ENCODE measurements at regions not wholly inside any gene's neighbourhood (a gene's known extent, or its start where the extent isn't known, plus 50 kb on each side); places are given as distances from the start of the nearest gene placed in this dataset.
"Not testable (repeated sequence)": the region's sequence is repeated elsewhere in the genome, so short reads cannot be mapped to it uniquely, and the experiment has no call there.

DNA sequence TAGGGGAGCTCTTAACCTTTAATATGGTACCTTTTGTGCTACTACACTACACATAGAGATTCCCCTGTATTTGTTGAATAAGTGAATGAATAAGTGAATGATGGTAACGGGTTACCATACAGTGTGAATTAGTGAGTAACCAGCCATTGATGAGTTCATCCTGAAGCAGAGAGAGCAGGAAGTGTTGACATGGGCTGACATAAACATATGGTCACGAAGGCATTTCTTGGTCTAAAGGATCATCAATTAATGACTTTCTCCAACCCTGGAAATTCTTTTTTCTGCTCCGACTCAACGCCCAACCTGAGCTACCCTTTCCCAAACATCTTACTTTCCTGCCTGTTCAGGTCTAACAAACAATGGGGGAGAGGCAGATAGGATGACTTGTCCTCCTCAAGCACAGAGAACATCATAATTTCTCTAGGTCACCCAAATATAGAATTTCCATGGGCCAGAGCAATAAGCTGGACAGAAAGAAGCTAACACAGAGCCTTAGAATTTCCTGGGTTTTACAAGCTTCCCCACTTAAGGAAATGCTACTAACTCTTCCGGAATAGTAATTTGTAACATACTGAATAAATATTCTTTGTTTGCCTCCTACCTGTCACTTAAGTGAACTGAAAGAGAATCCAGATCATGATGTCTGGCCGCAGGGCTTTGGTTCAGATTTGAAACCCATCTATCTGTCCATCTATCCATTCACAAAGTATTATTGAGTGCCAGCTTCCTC lies 114.7 kb upstream of the NGF start:
- DNase-seq, result no peak

DNA sequence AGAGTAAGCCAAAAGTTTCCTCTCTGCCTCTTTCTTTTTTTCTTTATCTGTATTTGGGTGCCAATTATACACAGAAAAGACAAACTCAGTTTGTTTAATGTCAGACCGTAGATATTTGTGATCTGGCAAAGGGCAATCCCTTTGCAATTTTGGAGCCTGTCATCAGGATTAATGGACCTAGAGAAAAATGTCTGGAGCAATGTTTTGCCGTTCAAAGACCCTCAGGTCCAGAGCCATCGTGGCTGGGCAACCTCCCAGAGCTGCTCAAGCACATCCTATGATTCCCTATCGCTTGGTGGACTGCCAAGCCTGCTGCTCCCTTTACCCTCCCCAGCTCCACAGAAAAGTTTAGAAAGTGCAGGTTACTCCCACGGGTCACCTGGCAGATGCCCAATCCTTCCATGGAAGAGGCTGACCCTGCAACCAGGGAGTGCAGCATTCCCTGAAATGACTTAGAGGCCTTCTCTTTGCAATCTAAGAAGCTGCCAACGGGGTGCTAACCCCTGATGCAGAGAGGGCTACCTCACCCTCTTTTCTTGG lies 112.5 kb upstream of the NGF start:
- no peak for DNase-seq

DNA sequence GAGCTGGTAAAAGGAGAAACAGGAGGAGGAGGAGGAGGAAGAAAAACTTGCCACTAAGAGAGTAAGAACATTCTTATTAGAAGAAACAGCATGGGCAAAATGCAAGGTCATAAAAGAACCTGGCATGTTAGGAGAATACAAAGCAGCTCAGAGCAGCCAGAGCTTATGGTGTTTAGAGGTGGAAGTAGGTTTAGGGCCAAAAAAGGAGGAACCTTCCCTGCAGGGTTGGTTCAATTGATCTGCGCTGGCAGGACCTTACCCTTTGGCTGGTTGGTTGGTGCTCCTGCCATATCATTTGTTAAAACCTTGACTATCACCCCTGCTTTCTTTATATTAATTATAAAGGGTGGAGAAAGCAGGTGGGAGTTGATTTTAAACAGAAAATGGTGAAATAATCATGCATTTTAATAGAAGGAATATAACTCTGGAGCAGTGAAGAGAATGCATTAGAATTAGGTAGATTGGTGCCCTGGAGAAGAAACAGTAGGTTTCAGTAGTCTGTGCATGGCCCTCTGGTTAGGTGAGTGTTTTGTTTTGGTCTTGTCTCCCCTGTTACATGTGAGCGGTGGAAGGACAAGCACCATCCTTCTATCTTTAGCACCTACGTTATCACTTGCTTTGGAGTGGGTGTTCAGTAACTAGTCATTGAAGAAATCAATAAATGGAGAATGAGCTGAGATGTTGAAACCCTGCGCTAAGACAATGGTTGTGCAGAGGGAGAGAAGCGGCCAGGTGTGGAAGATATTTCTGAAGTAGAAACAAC lies 110.4 kb upstream of the NGF start:
- DNase-seq, result no peak

DNA sequence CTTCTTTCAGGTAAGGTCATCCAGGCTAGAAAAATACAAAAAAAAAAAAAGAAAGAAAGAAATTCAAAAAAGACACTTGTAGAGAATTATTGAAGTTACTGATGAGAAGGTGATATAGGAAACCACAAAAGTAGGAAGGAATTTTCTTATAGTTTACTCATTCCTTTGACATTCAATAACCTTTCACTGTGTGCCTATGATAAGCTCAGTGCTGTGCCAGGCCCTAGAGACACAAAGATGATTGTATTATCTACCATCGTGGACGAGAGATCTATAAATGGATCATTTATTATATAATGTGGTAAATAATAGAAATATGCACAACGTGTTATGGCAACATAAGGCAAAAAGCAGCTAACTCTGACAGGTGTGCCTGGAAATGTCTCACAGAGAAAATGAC lies 109.6 kb upstream of the NGF start:
- no peak for DNase-seq

DNA sequence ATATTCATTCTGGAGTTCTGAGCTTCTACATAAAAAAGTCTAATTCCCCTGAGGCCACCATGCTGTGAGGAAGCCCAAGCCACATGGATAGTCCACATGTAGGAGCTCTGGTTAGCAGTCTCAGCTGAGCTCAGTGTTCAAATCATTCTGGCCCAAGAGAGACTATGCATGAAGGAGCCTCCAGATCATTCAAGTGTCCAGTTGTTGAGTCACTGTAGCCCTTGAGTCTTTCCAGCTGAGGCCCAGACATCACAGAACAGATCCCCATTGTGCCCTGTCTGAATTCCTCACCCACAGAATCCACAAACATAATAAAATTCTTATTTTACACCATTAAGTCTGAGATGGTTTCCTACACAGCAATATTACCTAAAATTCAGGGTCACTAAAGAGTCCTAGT lies 107.0 kb upstream of the NGF start:
- no peak for DNase-seq

DNA sequence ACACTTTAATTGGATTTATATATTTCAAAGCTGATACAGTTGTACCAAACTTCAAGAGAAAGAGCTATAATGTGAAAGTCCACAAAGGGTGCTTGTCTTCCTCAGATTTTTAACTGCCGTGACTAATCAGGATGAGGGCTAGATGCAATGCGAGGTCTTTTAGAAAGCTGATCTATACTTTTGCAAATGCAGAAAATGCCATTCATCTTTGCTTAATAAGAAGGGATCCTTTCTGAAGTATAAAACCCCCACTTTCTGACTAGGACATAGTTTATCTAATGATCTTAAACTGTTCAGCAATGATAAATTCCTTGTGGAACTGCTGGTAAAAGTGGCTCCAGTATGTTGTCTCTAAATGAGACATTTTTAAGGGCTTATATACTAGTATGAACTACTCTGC lies 102.7 kb upstream of the NGF start:
- DNase-seq, result no peak

DNA sequence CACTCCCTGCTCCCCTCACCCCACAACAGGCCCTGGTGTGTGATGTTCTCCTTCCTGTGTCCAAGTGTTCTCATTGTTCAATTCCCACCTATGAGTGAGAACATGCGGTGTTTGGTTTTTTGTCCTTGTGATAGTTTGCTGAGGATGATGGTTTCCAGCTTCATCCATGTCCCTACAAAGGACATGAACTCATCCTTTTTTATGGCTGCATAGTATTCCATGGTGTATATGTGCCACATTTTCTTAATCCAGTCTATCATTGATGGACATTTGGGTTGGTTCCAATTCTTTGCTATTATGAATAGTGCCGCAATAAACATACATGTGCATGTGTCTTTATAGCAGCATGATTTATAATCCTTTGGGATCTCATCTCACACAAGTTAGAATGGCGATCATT lies 101.5 kb upstream of the NGF start:
- not testable (repeated sequence) for DNase-seq

DNA sequence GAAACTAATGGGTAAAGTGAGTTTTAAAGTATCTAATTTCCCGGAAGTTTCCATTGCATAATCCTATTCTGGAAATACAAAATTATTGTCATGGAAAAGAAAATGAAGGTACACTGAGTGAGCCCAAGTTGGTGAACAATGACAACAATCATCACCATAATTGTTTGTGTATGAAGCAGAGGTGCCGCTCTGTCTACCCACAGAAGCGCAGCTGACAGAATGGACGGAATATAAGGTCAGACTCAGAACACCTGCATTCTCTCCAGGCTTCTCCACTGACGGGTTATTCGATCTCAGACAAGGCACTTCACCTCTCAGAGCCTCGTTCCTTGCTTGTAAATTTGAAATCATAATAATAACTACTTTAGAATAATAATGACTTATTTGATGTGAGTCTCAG lies 99.1 kb upstream of the NGF start:
- no peak for DNase-seq

DNA sequence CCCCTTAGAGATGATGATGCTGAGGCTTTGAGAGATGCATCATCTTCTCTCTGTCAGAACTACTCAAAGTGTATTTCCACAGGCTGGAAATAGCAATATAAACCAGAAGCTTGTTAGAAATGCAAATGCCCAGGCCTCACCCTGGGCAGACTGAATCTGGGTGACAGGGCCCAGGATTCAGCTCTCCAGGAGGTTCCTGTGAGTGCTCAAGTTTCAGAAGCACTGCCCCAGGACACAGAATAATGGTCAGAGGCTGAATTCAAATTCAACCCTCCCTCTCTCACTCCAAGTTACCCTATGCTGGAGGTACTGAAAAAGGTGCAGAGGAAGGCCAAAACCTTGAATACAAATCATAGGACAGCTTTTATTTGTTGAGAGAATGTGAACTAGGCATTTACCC lies 98.5 kb upstream of the NGF start:
- DNase-seq, result no peak

DNA sequence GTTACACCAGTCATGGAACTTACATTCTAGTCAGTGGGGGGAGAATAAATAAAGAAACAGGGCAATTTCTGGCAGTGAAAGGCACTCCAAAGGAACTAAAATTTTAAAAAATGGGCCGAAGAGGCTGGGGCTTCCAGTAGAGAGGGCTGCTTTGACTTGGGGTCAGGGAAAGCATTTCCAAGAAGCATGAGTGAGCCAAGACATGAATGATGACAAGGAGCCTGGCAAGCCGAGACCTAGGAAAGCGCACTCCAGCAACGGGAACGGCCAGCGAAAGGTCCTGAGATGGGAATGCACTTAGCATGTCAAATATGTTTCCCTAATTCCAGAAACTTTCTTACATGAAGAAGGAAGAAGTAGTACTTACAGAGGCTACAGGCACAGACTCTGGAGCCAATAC lies 95.4 kb upstream of the NGF start:
- DNase-seq, result no peak

DNA sequence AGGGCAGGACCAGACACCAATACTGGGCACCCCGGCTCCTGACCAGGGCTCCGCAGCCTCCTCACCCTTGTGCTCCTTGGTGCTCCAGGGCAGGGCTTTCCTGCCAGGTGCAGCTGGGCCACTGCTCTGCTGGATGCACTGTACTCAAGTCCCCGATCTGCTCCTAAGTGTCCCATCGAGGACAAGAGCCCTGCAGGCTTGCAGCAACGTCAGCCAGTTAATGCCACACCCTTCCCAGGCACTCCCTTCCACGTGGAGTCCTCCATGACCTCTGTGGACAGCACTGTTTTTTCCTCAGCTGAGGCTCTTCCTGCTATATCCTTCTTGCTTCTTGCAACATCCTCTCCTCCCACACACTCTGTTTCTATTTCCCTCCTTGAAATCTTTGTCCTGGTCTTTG lies 94.0 kb upstream of the NGF start:
- no peak for DNase-seq

DNA sequence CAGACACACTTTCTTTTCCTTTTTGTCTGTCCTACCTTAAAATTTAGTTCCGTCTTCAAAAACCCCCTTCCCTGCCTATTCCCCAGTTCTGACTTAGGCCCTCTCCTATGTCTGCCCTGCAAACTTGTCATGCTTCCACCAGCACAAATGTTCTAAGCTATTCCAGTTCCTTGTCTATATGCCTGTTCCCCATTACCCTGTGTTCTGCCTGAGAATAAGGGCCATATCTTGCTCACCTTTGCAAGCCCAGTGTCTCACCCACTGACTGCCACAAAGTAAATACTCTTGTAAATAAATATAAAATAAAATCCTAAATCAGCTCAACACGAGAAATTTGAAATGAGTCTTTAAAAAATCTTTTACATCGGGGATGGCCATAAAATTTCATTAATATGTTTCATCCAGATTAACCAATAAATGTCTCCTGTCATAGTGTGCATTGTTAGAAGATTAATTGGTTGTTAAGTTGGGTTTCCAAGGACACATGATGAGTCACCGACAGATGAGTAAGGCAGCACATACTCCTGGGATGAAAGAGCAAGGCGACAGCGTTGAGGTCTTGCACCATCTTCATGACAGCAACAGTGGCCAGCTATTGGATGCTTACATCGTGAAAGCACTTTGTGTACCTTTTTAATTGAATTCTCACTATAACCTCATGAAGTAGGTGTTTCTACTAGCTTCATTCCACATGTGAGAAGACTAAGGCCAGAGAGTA lies 92.6 kb upstream of the NGF start:
- no peak for DNase-seq

DNA sequence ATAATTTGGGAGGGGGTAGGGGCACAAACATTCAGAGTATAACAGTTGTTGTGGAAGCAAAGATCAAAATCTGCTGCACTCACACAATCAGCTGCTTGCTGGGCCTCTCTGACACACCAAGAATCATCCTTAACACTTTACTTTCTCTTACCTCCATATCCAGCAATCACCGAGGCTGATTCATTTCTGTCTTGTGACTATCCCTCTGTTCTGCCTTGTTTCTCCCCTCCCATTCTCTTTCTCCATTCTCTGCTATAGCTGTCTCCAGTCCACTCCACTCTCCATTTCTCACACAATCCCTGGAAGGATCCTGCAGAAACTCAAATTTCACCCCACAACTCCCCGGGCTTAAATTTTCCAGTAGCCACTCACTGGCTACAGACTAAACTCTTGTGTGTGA lies 91.8 kb upstream of the NGF start:
- DNase-seq, result no peak

DNA sequence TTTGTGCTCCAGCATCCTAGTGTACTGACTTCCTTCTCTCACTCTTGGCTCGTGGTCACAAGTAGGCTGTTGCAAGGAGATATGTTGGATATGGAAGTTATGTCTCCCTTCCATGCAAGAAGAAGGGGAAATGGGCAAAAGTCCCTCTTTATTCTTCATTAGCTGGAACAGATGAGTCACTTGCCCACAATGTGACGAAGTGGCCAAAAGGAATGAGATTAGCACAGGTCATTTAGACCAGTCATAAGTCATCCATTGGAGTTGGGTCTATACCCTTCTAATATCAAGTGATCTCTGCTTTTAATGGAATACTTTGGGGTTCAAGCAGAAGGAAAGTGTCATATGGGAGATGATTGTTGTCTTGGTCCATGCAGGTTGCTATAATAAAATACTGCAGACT lies 91.2 kb upstream of the NGF start:
- no peak for DNase-seq

DNA sequence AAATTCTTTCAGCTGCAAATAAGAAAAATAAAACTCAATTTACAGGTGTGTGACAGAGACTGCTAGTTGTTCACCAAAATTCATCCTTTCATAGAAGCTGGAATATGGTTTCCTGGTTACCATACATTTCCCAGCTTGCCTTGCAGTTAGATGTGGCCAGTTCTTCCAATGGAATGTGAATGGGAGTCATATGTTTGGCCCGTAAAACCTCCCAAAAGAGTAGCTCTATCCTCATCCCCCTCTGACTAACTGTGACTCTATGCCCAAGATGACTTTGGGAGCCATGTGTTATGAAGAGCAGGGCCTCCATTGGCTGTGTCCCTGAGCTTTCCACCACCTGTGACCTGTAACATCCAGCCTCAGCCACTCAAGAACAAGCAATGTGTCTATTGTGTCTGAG lies 90.6 kb upstream of the NGF start:
- DNase-seq, result no peak

DNA sequence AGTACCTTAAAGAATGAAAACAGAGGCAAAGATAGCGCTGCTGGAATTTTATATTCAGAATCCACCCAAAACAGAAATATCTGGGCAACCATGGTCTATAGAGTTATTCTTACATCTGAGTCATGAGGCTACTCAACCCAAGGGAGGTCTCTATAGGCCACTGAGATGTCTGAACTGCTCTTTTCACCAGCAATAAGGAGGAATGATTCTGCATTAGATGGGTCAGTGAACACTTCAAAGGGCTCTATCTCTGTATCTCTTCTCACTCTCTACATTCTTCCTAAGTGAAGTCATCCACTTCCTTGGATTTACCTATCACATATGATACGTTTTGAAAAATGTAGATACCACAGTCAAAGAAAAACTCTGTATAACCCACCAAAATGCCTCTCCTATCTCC lies 90.2 kb upstream of the NGF start:
- no peak for DNase-seq

DNA sequence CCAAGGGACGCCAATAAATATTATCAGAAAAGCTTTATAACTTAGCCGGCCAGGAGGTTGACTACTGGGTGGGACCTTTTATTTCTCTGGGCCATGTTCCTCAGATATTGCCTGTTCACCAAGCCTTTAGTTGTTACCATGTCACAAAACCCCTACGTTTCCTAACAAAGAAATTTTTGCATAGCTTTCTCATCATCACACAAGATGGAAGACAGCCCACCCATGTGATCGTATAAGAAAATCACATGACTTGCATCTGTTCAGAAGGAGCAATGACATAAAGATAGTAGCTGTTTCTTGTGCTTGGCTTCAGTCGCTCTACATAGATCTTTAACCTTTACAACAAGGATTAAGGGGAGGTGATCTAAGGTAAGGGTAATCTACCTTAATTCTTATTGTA lies 88.9 kb upstream of the NGF start:
- DNase-seq, result no peak

DNA sequence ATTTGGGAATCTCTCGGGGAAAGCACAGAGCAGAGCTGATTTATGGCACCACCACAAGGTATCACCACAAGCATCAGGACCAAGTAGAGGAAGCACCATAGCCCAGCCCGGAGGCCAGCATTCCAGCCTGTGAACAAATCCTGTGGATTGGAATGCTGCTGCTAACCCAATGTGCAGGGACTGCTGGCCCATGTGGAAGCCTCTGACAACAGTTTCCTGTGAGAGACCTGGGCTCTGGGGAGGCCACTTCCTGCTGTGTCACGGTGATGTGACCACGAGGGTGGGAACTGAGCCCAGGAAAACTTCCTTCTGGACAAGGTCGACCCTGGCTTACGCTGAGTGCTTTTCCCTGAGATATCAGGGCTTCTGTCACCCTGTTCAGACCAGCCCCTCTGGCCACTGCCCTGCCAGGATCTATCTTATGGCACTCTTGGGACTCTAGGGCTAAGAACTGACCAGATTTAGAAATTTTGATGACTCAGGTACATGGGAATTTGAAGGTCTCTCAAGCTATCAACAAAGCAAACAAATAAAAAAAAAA lies 88.3 kb upstream of the NGF start:
- DNase-seq, result no peak

DNA sequence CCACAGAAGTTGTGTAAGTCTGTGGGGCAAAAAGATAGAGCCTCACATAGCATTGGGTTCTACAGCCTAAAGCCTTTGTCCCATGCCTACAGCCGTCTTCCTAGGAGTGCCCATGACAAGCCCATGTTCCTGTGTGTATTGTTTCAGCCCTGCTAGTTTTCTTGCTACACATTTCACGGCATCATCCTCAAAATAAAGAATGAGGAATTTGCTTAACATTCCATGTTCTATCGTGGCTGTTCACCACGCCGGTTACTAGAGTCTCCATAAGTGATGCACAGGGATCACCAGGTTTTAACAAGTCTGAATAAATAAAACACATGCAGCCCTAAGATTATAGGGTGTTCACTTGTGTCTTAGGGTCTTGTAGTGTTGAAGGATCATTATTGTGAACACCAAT lies 87.4 kb upstream of the NGF start:
- no peak for DNase-seq

DNA sequence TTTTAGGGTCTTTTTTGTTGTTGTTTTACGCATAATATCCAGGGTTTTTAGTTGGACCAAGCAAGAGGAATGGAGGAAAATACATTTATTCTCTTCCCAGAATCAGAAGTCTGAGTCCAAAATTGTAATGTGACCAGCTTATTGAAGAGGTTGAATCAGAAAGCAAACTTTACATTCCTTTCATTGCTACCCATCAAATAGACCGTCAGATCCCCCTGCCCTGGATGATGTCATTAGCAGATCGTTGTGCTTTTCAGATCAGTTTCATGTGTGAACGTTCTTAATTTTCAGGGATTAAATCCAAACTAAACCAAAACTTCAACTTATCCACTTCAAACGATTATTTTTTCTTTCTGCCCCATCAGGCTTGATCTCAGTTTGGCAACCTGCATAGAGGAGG lies 85.7 kb upstream of the NGF start:
- no peak for DNase-seq

DNA sequence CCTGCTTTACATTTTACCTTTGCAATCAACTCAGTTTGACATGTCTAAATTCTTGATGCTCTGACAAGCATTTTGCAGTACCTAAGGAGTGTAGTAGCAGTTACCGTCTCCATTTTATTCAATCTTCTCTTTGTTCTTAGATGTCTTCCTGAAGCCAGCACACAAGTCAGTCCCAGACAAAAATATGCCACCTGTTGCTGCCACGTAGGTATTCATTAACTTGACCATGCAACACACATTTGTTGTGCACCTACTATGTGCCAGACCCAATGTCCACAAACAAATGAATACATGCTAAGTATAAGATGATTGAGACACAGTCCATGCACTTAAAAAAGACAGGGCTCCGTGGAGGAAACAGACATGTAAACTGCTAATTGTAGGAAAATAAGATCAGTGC lies 81.5 kb upstream of the NGF start:
- DNase-seq, result no peak

DNA sequence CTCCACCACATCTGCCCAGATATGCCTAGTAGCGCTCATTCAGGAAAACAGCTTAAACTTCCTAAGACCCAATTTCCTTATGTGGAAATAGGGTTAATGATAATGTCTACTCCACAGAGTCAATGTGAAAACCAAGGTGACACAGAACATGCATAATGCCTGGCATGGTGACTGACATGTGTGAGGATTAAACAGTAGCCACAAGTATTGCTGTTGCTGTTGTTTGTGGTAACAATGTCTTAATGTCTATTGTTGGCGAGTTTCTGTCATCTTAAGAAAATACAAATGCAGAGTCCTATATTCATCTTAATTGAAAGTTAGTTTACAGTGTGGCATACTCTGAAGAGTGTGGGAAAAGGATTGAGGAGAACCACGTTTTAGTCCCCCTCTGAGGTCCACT lies 75.6 kb upstream of the NGF start:
- DNase-seq, result no peak

DNA sequence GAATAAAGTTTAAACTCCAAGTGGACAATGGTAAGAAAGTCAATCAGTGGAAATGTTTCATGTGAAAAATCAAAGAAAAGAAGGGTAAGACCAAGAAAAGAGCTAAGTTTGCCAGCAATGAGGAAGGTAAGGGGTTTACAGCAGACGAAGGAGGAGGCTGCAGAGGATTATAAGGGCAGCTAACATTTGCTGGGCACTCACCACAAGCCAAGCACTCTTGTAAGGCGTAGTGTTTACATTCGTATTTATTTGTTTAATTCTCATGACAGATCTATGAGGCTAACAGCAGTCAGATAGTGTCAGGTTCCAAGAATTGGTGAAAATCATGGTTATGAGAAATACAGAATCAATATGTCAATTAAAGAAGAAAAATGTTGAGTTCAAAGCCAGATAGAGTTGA lies 75.2 kb upstream of the NGF start:
- DNase-seq, result no peak

DNA sequence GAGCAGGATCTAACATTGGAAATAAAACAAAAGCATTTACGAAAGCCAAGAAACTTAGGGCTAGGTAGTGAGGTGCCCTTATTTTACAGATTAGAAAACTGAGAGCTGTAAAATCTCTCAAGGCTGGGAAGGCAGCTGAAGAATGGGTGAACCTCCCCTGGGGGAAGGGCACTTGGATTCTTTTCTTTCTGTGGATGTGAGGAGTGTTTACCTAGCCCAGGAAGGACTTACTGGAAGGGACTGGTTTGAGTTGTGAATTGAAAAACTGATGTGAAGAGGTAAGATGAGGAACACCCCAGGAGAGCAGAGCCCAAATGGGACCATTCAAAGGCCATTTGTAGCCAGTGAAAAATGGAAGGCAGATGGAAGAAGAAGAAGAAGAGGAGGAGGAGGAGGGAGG lies 74.7 kb upstream of the NGF start:
- no peak for DNase-seq
